Naive B cell (primary cell): ENCODE measurements at regions not wholly inside any gene's neighbourhood (a gene's known extent, or its start where the extent isn't known, plus 50 kb on each side); places are given as distances from the start of the nearest gene placed in this dataset.

ENCODE experiments used
- ATAC-seq, 2 donors: fragments of 150-1000 bp; cut with Tn5 transposase; 2 replicates each; pipeline ENCODE4 v1.10.0; 2021; ENCODE audit warnings: low read depth in 2 of 2, mild to moderate bottlenecking in 2 of 2, moderate library complexity in 2 of 2
- DNase-seq: peaks from one replicate; pipeline ENCODE4 v3.0.0; 2022
- H3K27ac Mint-ChIP-seq, 6 donors: one replicate each; pipeline ENCODE4 v1.8.0; 2020 to 2022; ENCODE audit warnings: mild to moderate bottlenecking in 6 of 6, mixed read lengths in 6 of 6, moderate library complexity in 5 of 6, inconsistent platforms in 2 of 6
- H3K27me3 Mint-ChIP-seq, 3 donors: one replicate each; pipeline ENCODE4 v1.8.0; 2021 to 2022; ENCODE audit warnings: mixed read lengths in 3 of 3, mild to moderate bottlenecking in 1 of 3
- H3K36me3 Mint-ChIP-seq, 2 donors: one replicate each; pipeline ENCODE4 v1.8.0; 2020 to 2022; ENCODE audit warnings: mixed read lengths in 2 of 2, inconsistent platforms in 1 of 2, mild to moderate bottlenecking in 1 of 2
- H3K4me1 Mint-ChIP-seq, 3 donors: one replicate each; pipeline ENCODE4 v1.8.0; 2020 to 2022; ENCODE audit warnings: mixed read lengths in 3 of 3, inconsistent platforms in 1 of 3, mild to moderate bottlenecking in 1 of 3, moderate library complexity in 1 of 3
- H3K4me3 Mint-ChIP-seq, 8 donors: one replicate each; pipeline ENCODE4 v1.8.0; 2020 to 2022; ENCODE audit warnings: mild to moderate bottlenecking in 8 of 8, mixed read lengths in 8 of 8, moderate library complexity in 8 of 8, inconsistent platforms in 2 of 8
- H3K9me3 Mint-ChIP-seq, 7 donors: one replicate each; pipeline ENCODE4 v1.8.0; 2020 to 2022; ENCODE audit warnings: mixed read lengths in 7 of 7, mild to moderate bottlenecking in 5 of 7, inconsistent platforms in 2 of 7, moderate library complexity in 1 of 7

DNA sequence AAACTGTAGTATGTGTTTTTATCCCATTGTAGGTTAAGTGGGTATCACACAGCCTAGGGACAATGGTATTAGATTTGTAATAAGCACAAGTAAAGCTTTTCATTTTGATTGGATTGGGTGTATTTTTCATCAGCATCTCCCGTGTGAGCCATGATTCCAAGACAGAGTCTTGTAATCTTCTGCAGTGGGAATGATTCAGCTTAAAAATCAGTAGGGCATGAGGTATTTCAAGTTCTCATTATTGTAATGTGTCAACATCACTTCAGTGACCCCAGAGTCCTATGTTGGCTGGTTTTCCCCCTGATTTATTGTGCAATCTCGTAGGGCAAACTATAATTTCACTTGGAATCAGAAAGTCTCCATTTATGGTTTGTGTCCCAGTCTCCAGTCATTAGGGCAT, 833.2 kb upstream of the RBFOX1 start:
- peaks cover 0 to 15% (median 5%) of the 10 kb centered on the region in 7 donors for H3K9me3 Mint-ChIP-seq
- no peaks in the 10 kb centered on the region for H3K36me3 Mint-ChIP-seq
- H3K27me3 Mint-ChIP-seq = no peaks in the 10 kb centered on the region
- ATAC-seq = no peak
- H3K27ac Mint-ChIP-seq = no peak overlapping the region
- no peaks in the 10 kb centered on the region for H3K4me1 Mint-ChIP-seq
- H3K4me3 Mint-ChIP-seq = no peak overlapping the region
- DNase-seq = no peak

DNA sequence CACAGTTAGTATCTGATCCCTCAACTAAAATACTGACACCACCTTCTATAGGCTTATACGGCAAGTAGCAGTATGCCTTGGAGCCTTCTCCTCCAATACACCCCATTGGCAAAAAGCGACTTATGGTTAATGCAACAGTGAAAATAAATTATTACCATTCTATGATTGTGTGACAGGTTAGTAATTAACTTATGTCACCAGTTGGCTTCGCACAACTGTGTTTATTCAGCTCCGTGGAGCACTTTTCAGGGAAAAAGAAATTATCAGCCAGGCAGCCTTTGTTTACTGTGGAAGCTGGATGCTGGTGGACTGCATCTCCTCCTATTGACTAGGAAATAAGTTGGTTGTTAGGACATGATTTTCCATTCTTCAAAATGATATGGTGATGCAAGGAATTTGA, 833.8 kb upstream of the RBFOX1 start:
- Mint-ChIP-seq H3K36me3 (no peaks in the 10 kb centered on the region), H3K27me3 (no peaks in the 10 kb centered on the region), H3K4me1 (no peaks in the 10 kb centered on the region), H3K4me3 (no peak overlapping the region), H3K27ac (no peak overlapping the region), H3K9me3 (peaks cover 0 to 12% (median 3%) of the 10 kb centered on the region in 7 donors)
- DNase-seq (no peak), ATAC-seq (no peak)

DNA sequence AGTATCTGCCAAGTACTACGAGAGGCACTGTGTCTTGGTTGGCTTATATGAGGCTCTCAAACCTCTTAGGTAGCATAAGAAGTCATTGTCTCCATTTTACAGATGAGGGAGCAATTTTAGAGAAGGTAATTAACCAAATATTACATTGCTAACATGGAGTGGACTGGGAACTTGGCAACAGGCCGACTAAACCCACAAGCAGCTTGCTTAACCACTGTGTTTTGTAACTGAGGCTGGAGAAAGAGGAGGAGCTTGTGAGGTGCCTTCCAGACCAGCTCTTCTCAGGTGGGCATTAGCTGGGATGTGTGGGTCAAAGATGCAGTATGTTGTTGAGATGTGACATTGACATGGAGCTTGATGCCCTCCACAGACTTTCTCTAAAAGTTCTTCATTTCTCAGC, 835.6 kb upstream of the RBFOX1 start:
- no peak for ATAC-seq
- no peak for DNase-seq
- Mint-ChIP-seq H3K4me3 (no peak overlapping the region), H3K27me3 (no peaks in the 10 kb centered on the region), H3K36me3 (no peaks in the 10 kb centered on the region), H3K27ac (no peak overlapping the region), H3K4me1 (no peaks in the 10 kb centered on the region), H3K9me3 (peaks cover 0 to 12% (median 3%) of the 10 kb centered on the region in 7 donors)

DNA sequence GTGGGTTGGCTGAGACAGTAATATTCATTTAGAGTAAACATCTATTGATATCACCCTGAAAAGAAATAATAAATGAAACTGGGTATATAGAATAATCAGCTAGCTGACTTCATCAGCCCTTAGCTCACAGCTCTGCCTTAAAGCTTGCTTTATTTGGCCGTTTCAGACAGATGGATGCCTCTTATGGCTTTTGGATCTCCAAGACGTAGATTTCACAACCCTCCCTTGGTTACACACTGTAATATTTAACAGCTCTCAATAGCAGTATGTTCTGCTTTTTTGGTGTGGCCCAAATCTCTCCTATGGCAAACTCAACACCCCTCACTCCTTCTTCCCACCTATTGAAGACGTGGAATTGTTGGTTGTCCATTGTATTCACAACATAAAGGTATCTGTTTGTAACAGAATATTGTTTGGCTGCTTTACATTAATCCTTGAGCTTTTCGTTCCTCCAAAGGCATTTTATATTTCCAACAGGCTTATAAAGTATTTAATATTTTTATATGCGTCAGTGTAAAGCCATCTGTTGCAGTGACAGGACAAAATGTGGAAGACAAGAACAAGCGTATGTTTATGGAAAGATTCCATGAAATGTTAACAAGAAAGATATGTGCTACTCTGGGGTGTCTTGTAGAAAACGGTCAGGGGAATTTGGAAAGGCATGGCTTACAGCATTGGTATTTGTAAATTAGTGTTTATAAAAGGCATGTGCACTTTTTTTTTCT, 837.0 kb upstream of the RBFOX1 start:
- H3K27ac Mint-ChIP-seq = no peak overlapping the region
- no peaks in the 10 kb centered on the region for H3K36me3 Mint-ChIP-seq
- DNase-seq = no peak
- H3K9me3 Mint-ChIP-seq = peaks cover 0 to 9% (median 2%) of the 10 kb centered on the region in 7 donors
- ATAC-seq = no peak
- no peaks in the 10 kb centered on the region for H3K4me1 Mint-ChIP-seq
- H3K27me3 Mint-ChIP-seq = no peaks in the 10 kb centered on the region
- H3K4me3 Mint-ChIP-seq = no peak overlapping the region

DNA sequence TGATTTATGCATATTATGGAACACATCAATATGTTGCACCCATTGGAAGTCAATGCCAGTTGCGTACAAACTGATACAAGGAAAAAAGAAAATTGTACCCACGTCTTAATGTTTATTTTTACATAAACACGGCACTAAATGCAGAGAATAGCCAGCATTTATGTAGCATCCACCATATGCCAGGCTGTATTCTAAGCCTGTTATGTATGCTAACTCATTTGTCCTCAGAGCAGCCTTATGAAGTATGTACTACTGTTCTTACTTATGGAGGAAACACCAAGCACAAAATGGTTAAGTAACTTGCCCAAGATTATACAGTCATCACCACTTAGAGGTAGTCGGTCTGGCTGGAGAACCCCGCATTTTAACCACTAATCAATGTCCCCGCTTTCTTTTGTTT, 837.9 kb upstream of the RBFOX1 start:
- DNase-seq (no peak), ATAC-seq (no peak)
- H3K4me1 Mint-ChIP-seq = no peaks in the 10 kb centered on the region
- H3K27ac Mint-ChIP-seq = no peak overlapping the region
- H3K9me3 Mint-ChIP-seq = peaks cover 0 to 6% (median 2%) of the 10 kb centered on the region in 7 donors
- H3K4me3 Mint-ChIP-seq = no peak overlapping the region
- H3K36me3 Mint-ChIP-seq = no peaks in the 10 kb centered on the region
- no peaks in the 10 kb centered on the region for H3K27me3 Mint-ChIP-seq

DNA sequence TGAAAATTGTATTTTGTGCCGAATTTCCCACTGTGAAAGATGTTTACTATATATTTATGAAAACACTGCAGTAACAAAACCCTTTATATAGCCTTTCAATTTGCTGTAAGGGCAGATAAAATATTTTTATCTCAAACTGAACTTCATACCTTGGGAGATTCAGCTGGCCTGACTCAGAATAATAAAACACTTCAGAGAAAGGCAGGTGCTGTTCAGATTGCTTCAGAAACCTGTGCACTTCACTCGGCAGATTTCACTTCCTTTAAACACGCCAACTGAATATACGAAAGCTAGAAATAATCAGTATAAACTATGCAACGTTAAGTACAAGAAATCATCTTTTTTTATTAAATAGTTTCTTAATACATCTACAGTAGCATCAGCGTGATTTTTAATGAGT, 839.1 kb upstream of the RBFOX1 start:
- ATAC-seq (no peak), DNase-seq (no peak)
- Mint-ChIP-seq H3K27me3 (no peaks in the 10 kb centered on the region), H3K36me3 (no peaks in the 10 kb centered on the region), H3K4me3 (no peak overlapping the region), H3K27ac (no peak overlapping the region), H3K4me1 (no peaks in the 10 kb centered on the region), H3K9me3 (peaks cover 0 to 6% (median 0%) of the 10 kb centered on the region in 7 donors)

DNA sequence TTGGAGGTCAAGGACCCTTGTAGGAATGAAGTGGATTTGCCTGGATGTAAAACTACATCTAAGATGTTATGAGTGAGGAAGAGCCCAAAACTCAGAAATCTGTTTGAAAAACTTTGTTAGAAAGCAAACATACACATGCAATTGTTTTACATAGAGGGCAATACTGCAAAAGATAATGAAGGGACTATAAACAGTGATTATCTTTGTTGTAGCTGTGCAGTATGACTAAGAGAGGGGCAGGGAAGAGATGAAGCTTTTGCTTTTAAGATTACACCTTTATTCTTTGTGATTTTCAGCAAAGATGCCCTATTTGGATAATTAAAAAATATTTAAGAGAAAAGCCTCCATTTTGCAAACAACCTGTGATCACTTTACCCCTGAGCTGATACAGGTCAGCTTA, 839.9 kb upstream of the RBFOX1 start:
- ATAC-seq (no peak), DNase-seq (no peak)
- Mint-ChIP-seq H3K9me3 (peaks cover 0 to 6% (median 0%) of the 10 kb centered on the region in 7 donors), H3K27ac (no peak overlapping the region), H3K27me3 (peaks cover 0 to 4% (median 0%) of the 10 kb centered on the region in 3 donors), H3K4me3 (no peak overlapping the region), H3K36me3 (no peaks in the 10 kb centered on the region), H3K4me1 (no peaks in the 10 kb centered on the region)

DNA sequence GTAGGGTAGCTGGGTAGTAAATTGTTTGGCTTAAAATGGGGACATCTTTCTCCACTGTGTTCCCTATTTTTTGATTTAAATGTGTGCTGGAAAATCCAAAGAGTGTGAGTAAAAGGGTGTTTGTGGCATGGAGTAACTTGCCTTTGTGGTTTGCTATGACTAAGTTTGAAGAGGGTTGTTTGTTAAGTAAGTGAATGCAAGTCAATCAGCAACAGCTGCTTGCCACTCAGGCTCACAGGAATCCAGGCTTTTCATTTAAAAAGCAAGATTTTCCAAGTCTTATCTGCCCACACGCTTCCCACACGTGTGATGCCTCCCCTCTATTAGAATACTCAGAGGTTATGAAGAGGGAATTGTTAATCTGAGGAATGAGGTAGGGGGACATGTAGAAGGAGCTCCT, 847.7 kb upstream of the RBFOX1 start:
- ATAC-seq = no peak
- no peak overlapping the region for H3K4me3 Mint-ChIP-seq
- H3K27me3 Mint-ChIP-seq = peaks cover 6 to 37% (median 28%) of the 10 kb centered on the region in 3 donors
- no peak overlapping the region for H3K27ac Mint-ChIP-seq
- H3K4me1 Mint-ChIP-seq = no peaks in the 10 kb centered on the region
- H3K9me3 Mint-ChIP-seq = peaks cover 0 to 8% (median 6%) of the 10 kb centered on the region in 7 donors
- H3K36me3 Mint-ChIP-seq = no peaks in the 10 kb centered on the region
- DNase-seq = no peak

DNA sequence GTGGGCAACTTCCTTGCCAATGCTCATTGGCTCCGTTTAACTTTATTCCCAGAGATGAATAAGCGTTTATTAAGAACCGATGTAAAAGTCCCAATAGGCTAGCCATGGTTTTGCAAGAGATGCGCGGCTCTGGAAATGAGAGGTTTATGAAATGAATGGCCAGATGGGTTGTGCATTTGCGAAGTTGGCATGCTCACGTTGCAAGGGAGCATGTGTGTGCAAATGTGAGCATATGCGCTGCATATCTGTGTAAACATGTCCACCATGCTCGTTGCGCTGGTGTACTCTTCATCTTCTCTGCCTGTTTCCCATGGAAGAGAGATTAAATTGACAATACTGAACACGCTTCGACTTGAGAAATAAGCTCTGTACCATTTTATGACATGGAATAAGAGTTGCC, 848.6 kb upstream of the RBFOX1 start:
- Mint-ChIP-seq H3K9me3 (peaks cover under 1 to 8% (median 6%) of the 10 kb centered on the region in 7 donors), H3K36me3 (no peaks in the 10 kb centered on the region), H3K4me3 (no peak overlapping the region), H3K27ac (no peak overlapping the region), H3K27me3 (peaks cover 6 to 37% (median 28%) of the 10 kb centered on the region in 3 donors), H3K4me1 (no peaks in the 10 kb centered on the region)
- ATAC-seq (no peak), DNase-seq (no peak)

DNA sequence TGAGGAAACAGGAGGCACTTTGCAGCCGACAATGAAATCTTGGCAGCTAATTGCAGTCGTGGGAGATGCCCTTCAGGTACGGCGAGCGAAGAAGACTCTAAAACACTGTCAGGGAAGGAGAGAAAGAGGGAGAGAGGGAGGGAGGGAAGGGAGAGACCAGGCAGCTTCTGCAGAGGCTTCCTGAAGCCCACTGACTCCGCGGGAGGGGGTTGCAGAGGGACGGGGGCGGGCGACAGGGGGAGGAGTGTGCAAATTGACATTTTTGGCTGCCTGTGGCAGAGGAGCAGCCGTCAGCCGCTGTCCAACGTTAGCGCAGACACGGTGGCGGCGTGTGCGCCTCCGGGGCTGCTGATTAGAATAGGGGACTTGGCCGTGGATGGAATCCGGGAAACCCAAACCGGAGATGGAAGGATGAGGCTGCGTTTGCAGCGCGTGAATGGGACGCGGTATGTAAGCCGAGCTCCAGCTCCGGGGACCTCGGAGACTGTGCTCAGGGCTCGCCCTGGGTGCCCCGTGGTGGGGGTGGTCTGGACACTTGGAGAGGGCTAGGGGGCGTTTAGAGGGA, 849.1 kb upstream of the RBFOX1 start:
- no peak for ATAC-seq
- no peak overlapping the region for H3K27ac Mint-ChIP-seq
- H3K36me3 Mint-ChIP-seq = no peaks in the 10 kb centered on the region

DNA sequence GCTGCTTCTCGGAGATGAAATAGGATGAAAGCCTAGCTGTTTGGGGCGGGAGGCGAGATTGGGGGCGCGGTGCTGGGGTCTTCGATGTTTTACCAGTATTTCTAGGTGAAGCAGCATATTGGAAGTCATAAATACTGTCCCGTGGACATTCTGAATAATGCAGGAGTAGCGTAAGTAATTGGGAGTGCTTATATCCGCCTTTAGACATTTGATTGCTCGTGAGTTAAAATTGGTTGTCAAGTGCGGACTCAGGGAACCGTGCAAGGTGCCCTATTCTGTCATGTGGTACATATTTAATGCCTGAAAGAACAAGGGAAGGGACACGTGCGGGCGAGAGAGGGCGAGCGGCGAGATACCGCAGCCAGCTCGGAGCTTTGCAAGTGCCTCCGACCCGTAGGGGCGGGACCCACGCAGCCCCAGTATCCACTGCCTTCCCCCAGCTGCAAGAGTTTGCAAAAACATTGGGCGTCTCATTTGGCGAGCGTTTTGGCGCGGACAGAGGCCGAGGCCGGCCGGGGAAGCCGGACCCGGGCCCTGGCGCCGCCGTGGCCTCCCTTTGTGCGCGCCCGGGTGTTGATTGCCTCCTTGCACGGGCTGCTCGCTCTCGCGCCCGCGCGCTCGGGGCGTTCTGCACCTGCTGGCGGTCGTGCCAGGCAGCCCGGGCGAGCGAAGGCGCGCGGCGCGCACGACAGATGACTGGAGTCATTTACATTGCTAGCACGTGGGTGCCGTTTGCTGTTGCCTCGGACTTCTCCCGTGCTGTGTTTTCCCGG, 849.8 kb upstream of the RBFOX1 start:
- Mint-ChIP-seq H3K4me1 (no peaks in the 10 kb centered on the region), H3K9me3 (peaks cover 3 to 16% (median 6%) of the 10 kb centered on the region in 7 donors), H3K27ac (no peak overlapping the region), H3K4me3 (no peak overlapping the region), H3K36me3 (no peaks in the 10 kb centered on the region), H3K27me3 (peaks cover 6 to 37% (median 25%) of the 10 kb centered on the region in 3 donors)
- ATAC-seq (no peak), DNase-seq (no peak)

More for the DNA sequence above, 849.1 kb upstream of the RBFOX1 start:
- DNase-seq = no peak
- H3K4me1 Mint-ChIP-seq = no peaks in the 10 kb centered on the region
- H3K4me3 Mint-ChIP-seq = no peak overlapping the region
- peaks cover 2 to 14% (median 6%) of the 10 kb centered on the region in 7 donors for H3K9me3 Mint-ChIP-seq
- H3K27me3 Mint-ChIP-seq = peaks cover 6 to 37% (median 28%) of the 10 kb centered on the region in 3 donors

DNA sequence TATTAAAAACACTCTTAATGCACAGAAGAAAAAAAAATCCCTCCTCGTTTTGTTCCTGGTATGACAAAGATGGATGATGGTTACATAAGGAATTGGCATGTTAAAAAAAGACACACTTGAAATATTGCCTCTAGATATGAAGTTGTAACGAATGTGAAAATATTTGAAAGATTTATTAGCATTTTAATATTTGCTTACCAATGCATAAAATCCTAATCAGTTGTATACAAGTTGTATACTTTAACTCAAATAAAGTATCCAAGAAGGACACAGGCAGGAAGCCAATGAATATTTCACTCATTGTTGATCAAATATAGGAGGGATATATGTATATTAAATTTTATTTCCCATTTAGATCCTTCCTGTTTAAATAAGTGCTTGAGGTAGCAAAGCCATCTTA, 850.8 kb upstream of the RBFOX1 start:
- H3K36me3 Mint-ChIP-seq = no peaks in the 10 kb centered on the region

DNA sequence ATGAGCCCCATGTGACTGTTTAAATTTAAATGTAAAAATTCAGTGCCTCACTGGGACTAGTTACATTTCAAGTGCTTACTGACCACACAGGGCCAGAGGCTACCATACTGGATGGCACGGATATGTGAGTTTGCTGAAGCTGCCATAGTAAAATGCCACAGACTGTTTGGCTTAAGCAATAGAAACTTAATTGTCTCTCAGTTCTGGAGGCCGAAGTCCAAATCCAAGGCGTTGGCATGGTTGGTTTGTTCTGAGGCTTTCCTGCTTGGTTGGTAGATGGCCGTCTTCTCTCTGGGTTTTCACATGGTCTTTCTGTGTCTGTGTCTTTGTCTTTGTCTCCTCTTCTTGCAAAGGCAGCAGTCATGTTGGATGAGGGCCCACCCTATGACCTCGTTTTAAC, 878.9 kb upstream of the RBFOX1 start:
- H3K36me3 Mint-ChIP-seq = no peaks in the 10 kb centered on the region
- H3K27ac Mint-ChIP-seq = no peak overlapping the region
- no peaks in the 10 kb centered on the region for H3K27me3 Mint-ChIP-seq
- ATAC-seq = no peak
- no peak for DNase-seq
- peak overlapping the region in 1 of 8 donors; percentile 43 for H3K4me3 Mint-ChIP-seq
- H3K9me3 Mint-ChIP-seq = peaks cover 1 to 12% (median 8%) of the 10 kb centered on the region in 7 donors
- H3K4me1 Mint-ChIP-seq = no peaks in the 10 kb centered on the region

More for the DNA sequence above, 850.8 kb upstream of the RBFOX1 start:
- Mint-ChIP-seq H3K4me3 (no peak overlapping the region), H3K27ac (no peak overlapping the region), H3K9me3 (peaks cover 3 to 26% (median 7%) of the 10 kb centered on the region in 7 donors), H3K27me3 (peaks cover 6 to 37% (median 23%) of the 10 kb centered on the region in 3 donors), H3K4me1 (no peaks in the 10 kb centered on the region)
- no peak for ATAC-seq
- no peak for DNase-seq
